MV-4-11 (cell line): ENCODE measurements at regions not wholly inside any gene's neighbourhood (a gene's known extent, or its start where the extent isn't known, plus 50 kb on each side); places are given as distances from the start of the nearest gene placed in this dataset.
A peak's percentile ranks its signal among the peaks of the same experiment; 100 is the strongest.

Source experiments
- DNase-seq: peaks from one replicate; lab custom pipeline; 2025; lab: John Stamatoyannopoulos, UW

- peak; percentile 52 for DNase-seq
These were observed 55.5 kb upstream of the SLC8A1 start for GRCh38 chr2:40507432-40507831.

DNA sequence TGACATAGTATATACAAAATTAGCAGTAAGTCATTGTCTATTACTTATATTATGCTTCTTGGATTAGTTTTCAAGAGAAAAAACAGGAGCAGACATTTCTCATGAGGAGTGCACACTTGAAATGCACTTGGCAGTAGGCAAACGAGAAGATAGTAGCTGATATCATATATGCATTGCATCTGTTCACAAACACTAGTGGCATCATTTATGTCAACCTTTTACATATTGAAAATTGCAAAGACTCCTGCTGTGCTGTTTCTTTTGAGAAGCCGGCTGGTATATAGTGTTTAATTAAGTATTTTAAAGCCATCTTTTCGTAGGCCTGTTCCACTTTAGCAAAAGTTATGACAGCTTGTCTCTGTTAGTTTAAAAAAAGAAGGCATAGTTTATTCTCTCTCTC, 58.4 kb upstream of the SLC8A1 start:
- no peak for DNase-seq

DNA sequence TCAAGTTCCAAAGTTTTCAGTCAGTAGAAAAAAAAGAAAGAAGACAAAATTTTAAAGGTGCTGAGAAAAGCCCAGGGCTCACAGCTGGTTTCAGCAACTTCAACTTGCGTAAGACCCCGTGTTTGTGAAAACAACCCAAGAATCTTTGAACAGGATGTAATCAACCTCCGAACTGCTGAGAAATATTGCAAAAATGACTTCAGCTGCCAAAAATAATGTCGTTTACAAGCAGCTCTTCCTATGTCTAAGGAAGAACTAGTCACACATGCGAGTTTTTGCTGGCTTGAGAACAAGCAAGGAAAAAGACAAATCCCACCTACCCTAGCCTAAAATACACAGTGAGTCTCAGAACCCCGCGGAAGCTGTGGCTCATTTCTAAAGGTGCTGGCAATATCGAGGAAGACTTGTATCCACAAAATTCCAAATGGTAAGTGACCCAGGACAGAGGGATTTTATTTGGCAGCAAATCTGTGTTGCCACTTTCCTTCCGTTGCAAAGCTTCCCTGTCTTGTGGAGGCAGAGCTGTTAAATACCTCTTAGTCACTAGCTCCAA, 59.8 kb upstream of the SLC8A1 start:
- peak; percentile 72 for DNase-seq

GRCh38 chr2:40512256-40512655, 60.4 kb upstream of the SLC8A1 start:
- no peak for DNase-seq

GRCh38 chr2:40513201-40513600, 61.3 kb upstream of the SLC8A1 start:
- DNase-seq = peak; percentile 64

DNA sequence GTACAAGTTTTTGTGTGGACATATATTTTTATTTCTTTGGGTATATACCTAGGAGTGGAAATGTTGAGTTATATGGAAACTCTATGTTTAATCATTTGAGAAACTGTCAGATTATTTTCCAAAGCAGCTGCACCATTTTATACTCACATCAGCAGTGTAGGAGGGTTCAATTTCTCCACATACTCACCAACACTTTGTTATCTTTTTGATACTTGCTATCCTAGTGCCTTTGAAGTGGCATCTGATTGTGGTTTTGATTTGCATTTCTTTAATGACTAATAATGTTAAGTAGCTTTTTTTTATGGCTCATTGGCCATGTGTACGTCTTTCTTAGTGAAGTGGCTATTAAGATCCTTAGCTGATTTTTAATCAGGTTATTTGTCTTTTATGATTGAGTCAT, 64.7 kb upstream of the SLC8A1 start:
- no peak for DNase-seq

GRCh38 chr2:40528564-40528963, 76.7 kb upstream of the SLC8A1 start:
- DNase-seq = no peak

- no peak for DNase-seq
These were observed 79.5 kb upstream of the SLC8A1 start for GRCh38 chr2:40531359-40531758.

- peak; percentile 72 for DNase-seq
These were observed 82.6 kb upstream of the SLC8A1 start for GRCh38 chr2:40534528-40534927.

DNA sequence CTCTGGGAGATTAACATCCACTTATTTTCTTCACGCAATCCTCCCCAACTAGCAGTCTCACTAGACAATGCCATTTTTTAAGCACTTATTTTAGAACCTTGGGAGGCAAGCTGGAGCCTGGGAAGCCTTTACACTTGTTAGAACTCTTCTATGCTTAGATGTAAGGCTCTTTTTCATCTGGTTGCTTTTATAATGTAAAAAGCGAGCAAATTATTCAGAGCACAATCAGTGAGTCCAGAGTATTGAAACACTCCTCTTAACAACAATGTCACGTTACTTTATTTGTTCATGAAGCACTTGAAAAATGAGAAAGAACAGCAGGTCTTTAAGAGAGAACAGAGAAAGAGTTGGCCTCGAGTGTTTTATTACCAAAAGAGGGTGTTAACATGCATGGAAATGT, 84.1 kb upstream of the SLC8A1 start:
- no peak for DNase-seq

DNA sequence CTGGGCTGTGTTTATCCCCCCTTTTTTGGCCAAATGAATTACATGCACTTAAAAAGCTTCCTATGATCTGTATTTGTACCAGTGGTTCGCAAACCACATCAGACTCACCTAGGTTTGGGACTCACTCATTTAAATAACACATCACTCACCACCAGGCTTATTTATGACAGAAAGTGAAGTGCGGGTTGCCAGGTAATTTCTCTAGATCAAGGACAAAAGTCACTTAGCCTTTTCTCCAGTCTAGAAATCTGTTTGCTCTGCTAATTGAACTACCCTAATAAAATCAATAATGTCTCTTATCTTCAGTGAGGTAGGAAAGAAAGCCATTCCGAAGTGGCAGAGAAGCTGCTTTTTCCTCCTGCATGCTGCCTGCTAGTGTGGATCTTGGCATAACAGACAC, 88.1 kb upstream of the SLC8A1 start:
- DNase-seq = no peak

GRCh38 chr2:40543381-40543780, 91.5 kb upstream of the SLC8A1 start:
- no peak for DNase-seq

GRCh38 chr2:40544072-40544471, 92.2 kb upstream of the SLC8A1 start:
- no peak for DNase-seq

- DNase-seq = no peak
These were observed 93.8 kb upstream of the SLC8A1 start for GRCh38 chr2:40545645-40546044.

- DNase-seq = peak; percentile 69
These were observed 94.7 kb upstream of the SLC8A1 start for GRCh38 chr2:40546439-40547191.

DNA sequence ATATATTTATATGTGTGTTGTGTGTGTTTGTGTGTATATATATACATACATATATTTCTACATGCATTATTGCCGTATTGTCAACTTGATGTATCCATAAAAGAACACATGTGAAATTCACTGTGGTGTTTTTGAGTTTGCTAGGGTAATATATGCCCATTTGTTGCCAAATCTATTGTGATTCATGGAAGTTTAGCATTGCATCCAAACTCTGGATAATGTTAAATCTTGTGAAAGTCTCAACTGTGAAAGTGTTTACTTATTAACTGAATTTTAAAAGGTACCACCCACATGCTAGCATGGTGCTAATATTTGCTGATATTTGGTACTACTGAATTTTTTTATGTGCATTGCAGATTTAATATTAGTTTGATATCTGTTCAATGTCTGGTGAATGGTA, 96.6 kb upstream of the SLC8A1 start:
- DNase-seq = no peak

GRCh38 chr2:40550085-40550484, 98.2 kb upstream of the SLC8A1 start:
- no peak for DNase-seq

GRCh38 chr2:40551081-40551480, 99.2 kb upstream of the SLC8A1 start:
- no peak for DNase-seq

DNA sequence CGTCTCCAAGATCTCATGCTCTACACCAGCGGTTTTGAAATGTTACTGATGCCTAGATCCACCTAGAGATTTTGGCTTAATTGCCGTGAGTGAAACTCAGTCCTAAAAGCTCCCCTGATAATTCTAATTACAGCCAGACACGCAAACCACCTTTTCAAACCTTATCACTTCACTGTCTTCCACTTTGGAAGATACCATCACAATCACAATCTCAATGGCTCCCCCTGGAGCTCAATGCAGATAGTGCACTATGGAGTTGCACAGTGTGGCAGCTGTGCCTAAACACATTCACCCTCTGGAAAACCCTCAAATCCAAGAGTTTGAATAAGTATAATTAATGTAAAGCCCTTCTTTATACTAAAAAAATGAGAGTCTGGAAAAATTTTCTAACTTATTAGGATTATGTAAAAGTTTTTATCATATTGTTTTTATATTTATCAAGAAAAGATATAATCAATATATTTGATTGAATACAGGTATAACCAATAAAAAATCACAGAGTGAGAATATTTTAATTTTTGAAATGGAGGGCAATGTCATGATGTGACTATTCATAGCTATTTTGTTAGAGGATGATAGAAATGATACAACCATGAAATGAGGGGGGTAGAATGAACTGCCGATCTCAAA, 102.9 kb upstream of the SLC8A1 start:
- DNase-seq = peak; percentile 61

- peak; percentile 63 for DNase-seq
These were observed 104.4 kb upstream of the SLC8A1 start for GRCh38 chr2:40556293-40556692.

DNA sequence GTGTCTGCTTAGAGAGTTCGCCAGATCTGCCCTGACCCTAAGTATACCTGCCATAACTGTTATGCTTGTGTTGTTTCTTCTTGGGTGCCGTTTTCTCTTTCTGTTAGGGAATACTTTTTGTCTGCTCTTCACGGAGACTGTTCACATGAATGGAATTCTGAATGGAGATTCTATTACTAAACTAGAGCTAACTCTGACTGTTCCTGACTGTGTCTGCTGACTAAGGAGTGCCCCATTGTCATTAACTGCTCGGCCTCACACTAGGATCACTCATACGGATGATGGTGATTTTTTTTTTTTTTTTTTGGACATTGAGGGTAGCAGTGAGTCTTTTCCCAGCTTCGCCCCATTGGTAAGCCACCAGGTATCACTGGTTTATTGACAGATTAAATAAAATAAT, 104.8 kb upstream of the SLC8A1 start:
- DNase-seq = no peak

DNA sequence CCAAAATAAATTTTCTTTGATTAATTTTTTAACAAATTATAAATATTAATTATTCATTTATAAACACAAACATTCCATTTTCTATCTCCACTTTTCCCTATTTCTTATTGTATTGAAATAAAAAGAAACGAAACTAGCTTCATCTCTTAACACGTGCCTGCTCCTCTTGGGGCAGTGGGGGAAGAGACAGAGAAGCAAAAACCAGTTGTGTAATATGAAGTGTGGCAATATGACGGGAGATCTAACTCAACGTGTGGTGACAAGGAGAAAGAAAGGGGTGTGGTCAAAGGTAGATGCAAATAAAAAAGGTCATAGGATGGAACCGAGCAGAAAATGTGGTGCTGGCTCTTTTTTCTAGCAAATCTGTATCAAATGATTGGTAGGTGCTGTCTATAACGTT, 106.9 kb upstream of the SLC8A1 start:
- peak; percentile 94 for DNase-seq

- DNase-seq = no peak
These were observed 107.3 kb upstream of the SLC8A1 start for GRCh38 chr2:40559175-40559574.

GRCh38 chr2:40564184-40564583, 112.3 kb upstream of the SLC8A1 start:
- DNase-seq = peak; percentile 39
